ENCODE measurements at regions not wholly inside any gene's neighbourhood (a gene's known extent, or its start where the extent isn't known, plus 50 kb on each side); places are given as distances from the start of the nearest gene placed in this dataset.

DNA sequence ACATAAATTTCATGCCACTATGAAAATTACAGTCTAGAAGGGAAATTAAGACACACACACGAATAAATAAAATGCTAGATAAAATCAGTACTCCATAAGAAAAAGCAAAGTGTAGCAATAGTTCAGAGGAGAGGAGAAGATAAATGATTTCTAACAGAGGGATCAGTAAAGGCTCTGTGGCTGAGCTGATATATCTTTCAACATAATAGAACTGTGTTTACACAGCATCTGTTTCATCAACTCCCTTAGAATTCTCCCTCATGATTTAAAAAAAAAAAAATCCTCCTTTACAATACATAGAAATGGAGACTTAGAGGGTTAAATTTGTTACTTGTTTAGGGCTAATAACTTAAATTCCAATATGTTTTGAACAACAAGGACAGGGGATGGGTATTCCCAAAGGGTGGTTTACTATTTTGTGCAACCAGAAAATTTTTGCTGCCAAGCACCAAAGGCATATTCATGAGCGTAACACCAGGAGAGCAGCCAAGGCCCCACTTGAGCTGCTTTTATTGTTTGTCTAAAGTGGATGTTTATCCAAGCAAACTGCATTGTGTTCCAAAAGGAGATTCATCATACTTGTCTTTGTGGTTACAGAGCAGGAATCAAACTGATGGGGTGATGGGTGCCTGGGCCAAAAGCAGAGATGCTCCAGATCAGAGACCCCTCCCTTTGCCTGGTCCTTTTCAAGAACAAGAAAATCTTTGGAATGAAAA lies 162.7 kb downstream of the BMP4 start:
- no peak for DNase-seq

GRCh38 chr14:53792909-53793308 lies 163.7 kb downstream of the BMP4 start:
- no peak for DNase-seq

GRCh38 chr14:53790731-53791500 lies 165.7 kb downstream of the BMP4 start:
- no peak for DNase-seq

DNA sequence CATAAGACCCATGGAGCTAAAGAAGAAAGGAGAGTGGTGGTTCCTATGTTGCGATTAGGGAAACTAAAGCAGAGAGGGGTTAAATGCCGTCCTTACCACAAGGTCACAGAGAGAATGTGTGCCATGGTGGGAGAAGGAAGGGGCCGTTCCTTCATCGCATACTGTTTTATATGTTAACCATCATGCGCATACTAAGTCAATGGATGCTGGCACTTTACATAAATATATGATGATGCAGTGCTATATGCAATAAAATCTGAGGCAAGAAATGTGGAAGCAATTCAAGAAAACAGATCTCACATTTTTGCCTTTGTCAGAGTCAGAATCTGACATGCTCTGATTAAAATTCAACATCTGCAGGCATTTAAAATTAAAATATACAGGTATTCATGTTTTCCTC lies 168.1 kb downstream of the BMP4 start:
- DNase-seq: no peak

DNA sequence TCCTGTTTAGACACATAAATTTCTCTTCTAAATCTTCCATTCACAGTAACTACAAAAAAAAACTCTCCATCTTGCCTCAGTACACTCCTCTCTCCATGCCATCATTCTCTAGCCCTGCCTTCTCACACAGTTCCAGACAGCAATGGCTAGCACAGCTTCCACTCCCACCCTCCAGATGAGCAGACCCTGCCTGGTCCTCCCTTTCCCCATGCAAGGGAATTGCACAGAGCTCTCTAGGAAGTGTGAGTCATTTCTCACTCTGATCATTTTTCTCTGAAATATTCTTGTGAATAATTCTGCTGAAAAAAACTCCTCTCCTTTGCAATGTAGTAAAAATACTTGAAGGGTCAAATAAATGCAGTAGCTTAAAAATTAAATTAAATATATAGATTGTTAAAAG lies 170.6 kb downstream of the BMP4 start:
- no peak for DNase-seq

- no peak for DNase-seq
Measured at GRCh38 chr14:53784688-53785087, 171.9 kb downstream of the BMP4 start.

- DNase-seq: no peak
Measured at GRCh38 chr14:53783256-53783655, 173.4 kb downstream of the BMP4 start.

- no peak for DNase-seq
Measured at GRCh38 chr14:53780051-53780555, 176.5 kb downstream of the BMP4 start.

GRCh38 chr14:53779301-53779700 lies 177.3 kb downstream of the BMP4 start:
- DNase-seq: no peak

DNA sequence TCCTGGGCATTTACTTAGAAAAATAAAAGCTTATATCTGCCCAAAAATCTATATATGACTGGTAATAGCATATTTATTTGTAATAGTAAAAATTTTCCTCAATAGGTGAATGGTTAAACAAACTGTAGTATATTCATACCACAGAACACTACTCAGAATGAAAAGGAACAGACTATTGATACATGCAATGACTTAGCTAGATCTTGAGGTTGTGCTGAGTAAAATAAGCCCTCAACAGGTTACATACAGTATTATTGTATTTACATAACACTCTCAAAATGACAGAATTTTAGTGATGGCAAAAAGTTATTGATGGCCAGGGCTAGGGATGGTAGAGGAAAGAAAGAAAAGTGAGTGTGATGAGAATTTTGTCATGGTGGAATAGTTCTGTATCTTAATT lies 178.4 kb downstream of the BMP4 start:
- no peak for DNase-seq

DNA sequence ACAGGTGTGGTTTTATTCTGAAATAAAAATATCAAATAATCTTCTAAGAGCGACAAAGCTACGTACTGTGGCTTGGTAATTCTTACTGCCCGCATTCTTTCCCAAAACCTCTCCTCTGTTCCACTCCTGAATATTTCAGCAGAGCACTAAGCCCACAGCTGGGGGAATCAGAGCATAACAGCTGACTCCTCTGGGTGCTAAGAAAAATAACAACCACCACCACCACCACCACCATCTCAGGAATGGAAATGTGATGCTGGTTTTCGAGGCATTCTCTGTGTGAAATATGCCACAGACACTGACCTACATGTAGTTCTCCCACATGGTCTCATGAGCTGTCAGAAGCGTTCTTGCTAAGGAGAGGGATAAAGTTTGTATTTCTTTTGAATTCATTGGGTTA lies 183.7 kb downstream of the BMP4 start:
- no peak for DNase-seq

DNA sequence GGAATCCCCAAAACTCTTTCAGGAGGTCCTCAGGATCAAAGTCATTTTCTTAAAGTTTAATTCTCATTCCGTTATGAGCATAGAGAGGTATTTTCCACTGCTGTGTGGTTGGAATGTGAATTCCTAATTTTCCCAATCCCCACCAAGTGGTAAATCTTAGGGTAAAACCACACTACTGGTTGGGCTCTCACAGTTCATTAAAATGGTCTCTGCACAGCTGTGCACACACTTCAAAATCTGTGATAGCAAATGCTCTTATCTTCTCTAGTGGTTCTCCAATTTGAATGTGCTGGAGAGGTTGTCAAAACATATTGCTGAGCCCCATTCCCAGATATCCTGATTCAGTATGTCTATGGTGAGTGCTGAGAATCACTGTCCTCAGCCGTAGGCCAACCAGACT lies 189.1 kb downstream of the BMP4 start:
- DNase-seq: no peak

GRCh38 chr14:53766601-53767000 lies 190.0 kb downstream of the BMP4 start:
- no peak for DNase-seq

DNA sequence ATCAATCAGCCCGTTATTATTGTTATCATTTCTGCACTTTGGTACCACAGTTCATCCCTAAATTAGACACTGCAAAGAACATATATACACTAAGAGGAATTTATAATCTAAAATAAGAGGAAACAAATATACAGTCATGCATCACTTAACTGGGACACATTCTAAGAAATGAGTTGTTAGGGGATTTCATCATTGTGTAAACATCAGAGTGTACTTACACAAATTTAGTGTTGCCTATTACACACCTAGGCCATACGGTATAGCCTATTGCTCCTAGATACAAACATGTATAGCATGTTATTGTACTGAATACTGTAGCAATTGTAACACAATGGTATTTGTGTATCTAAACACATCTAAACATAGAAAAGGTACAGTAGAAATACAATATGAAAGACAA lies 190.5 kb downstream of the BMP4 start:
- no peak for DNase-seq

GRCh38 chr14:53764846-53765245 lies 191.8 kb downstream of the BMP4 start:
- DNase-seq: no peak

GRCh38 chr14:53758141-53758540 lies 198.5 kb downstream of the BMP4 start:
- no peak for DNase-seq

DNA sequence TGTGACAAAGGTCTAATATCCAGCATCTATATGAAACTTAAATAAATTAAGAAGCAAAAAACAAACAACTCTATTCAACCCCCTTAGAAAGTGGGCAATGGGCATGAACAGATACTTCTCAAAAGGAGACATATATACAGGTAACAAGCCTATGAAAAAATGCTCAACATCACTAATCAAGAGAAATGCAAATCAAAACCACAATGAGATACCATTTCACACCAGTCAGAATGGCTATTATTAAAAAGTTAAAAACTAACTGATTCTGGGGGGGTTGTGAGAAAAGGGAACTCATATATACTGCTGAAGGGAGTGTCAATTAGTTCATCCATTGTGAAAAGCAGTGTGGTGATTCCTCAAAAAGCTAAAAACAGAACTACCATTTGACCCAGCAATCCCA lies 198.9 kb downstream of the BMP4 start:
- no peak for DNase-seq

GRCh38 chr14:53751650-53752049 lies 205.0 kb downstream of the BMP4 start:
- DNase-seq: no peak

GRCh38 chr14:53748691-53749090 lies 207.9 kb downstream of the BMP4 start:
- DNase-seq: no peak

- no peak for DNase-seq
Measured at GRCh38 chr14:53744857-53745256, 211.8 kb downstream of the BMP4 start.

DNA sequence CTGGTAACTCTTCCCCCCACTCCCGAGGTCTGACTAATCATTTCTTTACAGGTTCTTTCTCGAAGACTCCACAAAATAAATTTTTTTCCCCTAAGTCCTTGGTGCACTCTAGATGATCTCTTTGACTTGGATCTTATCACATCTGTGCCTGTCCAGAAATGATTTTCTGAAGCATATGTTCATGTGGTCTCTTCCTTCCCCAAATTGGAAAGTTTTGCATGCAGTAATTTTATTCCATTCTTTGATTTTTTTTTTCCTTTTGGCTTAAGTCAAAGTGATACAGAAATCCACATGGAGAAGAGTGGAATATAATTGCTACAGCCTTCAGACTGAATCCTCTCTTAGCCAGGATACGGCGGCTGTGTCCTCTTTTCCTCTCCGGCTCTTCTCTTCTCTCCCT lies 213.3 kb downstream of the BMP4 start:
- no peak for DNase-seq

DNA sequence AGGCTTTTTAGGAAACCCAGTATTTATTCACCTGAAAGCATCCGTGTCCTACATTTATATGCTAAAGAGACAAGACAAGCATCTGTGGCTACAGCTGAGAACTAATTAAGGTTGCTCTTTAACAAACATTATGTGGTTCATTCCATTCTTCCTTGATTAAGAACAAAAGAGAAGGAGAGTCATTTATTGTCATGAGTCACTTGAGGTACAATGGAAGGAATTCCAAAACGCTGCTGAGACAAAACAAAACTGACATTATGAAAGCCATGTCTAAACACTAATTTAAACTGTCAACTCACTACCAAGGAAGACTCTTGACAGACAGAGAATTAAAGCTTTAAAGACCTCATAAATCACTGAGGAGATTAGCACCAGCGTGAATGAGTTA lies 214.4 kb downstream of the BMP4 start:
- DNase-seq: no peak

DNA sequence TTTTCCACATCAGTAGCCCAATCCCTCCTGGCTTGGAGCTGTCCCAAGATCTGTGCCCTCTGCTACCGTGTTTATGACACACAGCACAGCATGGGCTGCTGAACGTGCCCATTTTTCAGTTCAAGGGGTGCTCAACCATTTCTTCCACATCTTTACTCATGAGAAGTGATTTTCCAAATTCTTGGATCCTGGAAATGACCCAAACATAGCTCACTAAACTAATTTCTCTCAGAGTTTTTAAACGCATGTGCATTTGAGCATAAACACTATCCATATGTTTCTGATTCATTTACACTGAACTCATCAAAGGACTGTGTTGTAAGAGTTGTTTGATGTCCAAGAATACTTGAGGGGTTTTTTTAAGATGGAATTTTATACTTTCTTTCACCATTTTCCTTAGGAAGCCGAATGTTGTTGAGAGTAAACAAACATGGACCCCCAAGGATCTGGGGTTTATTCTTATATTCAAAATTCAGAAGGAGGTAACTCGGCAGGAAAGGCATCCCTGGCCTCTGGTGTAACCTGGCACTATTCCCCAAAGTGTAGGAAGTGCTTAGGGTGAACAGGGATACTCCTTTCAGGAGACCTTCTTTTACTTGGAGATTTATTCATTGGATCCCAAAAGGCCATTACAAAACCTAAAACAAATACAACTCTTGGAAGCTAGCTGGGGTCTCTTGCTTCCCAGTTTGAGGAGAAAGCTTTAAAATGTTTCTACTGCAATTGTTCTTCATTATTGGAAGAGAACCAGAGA lies 215.0 kb downstream of the BMP4 start:
- DNase-seq: no peak

DNA sequence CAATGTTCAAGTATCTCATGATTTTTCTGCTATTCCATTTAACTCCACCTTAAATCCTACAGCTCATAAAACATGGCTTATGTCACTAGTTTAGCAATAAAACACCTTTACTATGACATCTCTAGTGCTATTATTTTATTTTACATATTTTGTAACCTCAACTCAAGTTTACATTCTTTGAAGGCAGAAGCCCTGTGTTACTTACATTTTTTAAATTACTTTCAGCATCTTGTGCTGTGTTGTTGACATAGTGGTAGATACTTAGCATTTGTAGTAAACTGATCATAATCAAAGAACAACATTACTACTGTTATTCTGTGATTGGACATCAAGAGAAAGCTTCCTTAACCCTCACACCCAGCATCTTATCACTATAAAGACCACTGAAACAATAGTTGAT lies 216.1 kb downstream of the BMP4 start:
- DNase-seq: no peak

All from CD4-positive, alpha-beta T cell treated with Interferon gamma for 1 hour (primary cell).